ENCODE measurements at regions not wholly inside any gene's neighbourhood (a gene's known extent, or its start where the extent isn't known, plus 50 kb on each side); places are given as distances from the start of the nearest gene placed in this dataset.

DNA sequence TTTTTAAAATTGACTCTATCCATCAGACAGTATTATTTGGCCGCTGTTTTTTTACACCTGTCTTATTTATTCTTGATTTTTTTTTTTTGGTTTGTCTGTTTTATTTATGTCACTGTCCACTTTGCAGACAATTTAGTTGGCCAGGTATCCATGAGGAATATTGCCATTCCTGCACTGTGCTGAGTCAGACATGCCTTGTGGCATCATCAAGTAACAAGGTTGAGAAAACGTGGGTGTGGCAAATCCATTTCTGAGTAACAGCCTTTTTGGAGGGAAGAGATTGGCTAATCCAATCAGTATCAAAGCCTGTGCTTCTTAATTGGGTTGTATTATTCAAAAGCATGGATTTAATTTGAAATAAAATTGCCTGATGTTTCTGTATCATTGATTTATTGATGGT is 463.1 kb downstream of the USP25 start:
- intact Hi-C loops (cut with DNase I): no loop called here
- ATAC-seq (no peak), DNase-seq (no peak)
- TF ChIP-seq CTCF (IDR thresholded peaks at IDR 0.05): no peak
- Histone ChIP-seq H3K27me3 (no peaks in the 10 kb centered on the region), H3K4me1 (no peaks in the 10 kb centered on the region), H3K4me3 (no peak overlapping the region), H3K9me3 (no peaks in the 10 kb centered on the region), H3K27ac (no peak overlapping the region), H3K36me3 (no peaks in the 10 kb centered on the region)

GRCh38 chr21:16193496-16194094 is 463.8 kb downstream of the USP25 start:
- Histone ChIP-seq H3K4me3 (peak overlapping the region; percentile 48), H3K4me1 (no peaks in the 10 kb centered on the region), H3K9me3 (no peaks in the 10 kb centered on the region), H3K27me3 (no peaks in the 10 kb centered on the region), H3K27ac (peak overlapping the region; percentile 80), H3K36me3 (no peaks in the 10 kb centered on the region)
- ATAC-seq (no peak), DNase-seq (no peak)
- TF ChIP-seq CTCF (IDR thresholded peaks at IDR 0.05): no peak
- intact Hi-C loops (cut with DNase I): no loop called here

GRCh38 chr21:16194095-16194787 is 464.5 kb downstream of the USP25 start:
- H3K4me3 ChIP-seq: peak overlapping the region; percentile 48
- no peaks in the 10 kb centered on the region for H3K9me3 ChIP-seq
- no peaks in the 10 kb centered on the region for H3K36me3 ChIP-seq
- H3K4me1 ChIP-seq: no peaks in the 10 kb centered on the region
- H3K27me3 ChIP-seq: no peaks in the 10 kb centered on the region
- peak overlapping the region; percentile 80 for H3K27ac ChIP-seq
- intact Hi-C loops (cut with DNase I): no loop called here
- peak; percentile 19 for TF ChIP-seq CTCF (IDR thresholded peaks at IDR 0.05)
- peak; percentile 93 for ATAC-seq
- DNase-seq: peak; percentile 73

- no peaks in the 10 kb centered on the region for H3K9me3 ChIP-seq
- H3K27me3 ChIP-seq: no peaks in the 10 kb centered on the region
- H3K4me3 ChIP-seq: peak overlapping the region; percentile 48
- H3K27ac ChIP-seq: peak overlapping the region; percentile 80
- no peaks in the 10 kb centered on the region for H3K36me3 ChIP-seq
- ATAC-seq (peak; percentile 7), DNase-seq (no peak)
- no peaks in the 10 kb centered on the region for H3K4me1 ChIP-seq
- TF ChIP-seq CTCF (IDR thresholded peaks at IDR 0.05): no peak
- intact Hi-C loops (cut with DNase I): no loop called here
These were observed 465.2 kb downstream of the USP25 start for GRCh38 chr21:16194788-16195537.

DNA sequence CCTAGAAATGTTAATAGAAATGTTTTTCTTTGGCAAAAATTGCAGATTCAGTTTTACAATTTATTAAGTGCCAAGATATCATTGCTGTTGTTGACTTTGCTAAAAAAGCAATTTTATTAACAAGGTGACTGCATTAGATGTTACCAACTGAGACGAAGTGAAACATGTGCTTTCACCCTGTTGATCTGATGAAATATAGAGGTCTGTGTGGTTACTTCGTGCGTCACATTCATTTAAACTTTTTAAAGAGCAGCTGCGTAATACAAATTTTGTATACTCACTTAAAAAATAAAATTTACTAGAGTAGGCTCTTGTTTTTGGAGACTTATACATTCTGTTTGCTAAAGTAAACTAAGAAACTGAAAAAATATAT is 465.7 kb downstream of the USP25 start:
- no peak for ATAC-seq
- Histone ChIP-seq H3K4me1 (no peaks in the 10 kb centered on the region), H3K36me3 (no peaks in the 10 kb centered on the region), H3K9me3 (no peaks in the 10 kb centered on the region), H3K27ac (peak overlapping the region; percentile 80), H3K27me3 (no peaks in the 10 kb centered on the region), H3K4me3 (peak overlapping the region; percentile 48)
- DNase-seq: no peak
- no peak for TF ChIP-seq CTCF (IDR thresholded peaks at IDR 0.05)
- intact Hi-C loops (cut with DNase I): no loop called here
